ENCODE measurements at regions not wholly inside any gene's neighbourhood (a gene's known extent, or its start where the extent isn't known, plus 50 kb on each side); places are given as distances from the start of the nearest gene placed in this dataset.
"Not testable (repeated sequence)": the region's sequence is repeated elsewhere in the genome, so short reads cannot be mapped to it uniquely, and the experiment has no call there.

- no peak for DNase-seq (ENCODE audit: low spot score)
Observed at GRCh38 chr2:111668274-111668616, 215.7 kb downstream of the ANAPC1 start.

DNA sequence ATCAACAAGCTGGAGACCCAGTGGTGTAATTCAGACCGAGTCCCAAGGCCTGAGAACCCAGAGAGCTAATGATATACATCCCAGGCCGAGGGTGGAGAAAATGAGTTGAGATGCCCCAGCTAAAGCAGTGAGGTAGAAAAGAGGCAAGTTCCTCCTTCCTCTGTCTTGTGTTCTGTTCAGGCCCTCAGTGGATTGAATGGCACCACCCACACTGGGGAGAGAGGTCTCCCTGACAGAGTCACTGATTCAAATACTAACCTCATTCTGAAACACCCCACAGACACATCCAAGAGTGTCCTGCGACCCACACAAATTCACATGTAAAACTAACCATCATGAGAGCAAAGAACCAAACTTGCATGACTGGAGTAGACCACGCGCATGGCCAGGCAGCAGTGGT is 215.3 kb downstream of the ANAPC1 start:
- DNase-seq (ENCODE audit: low spot score), result no peak

- DNase-seq (ENCODE audit: low spot score), result no peak
Observed at GRCh38 chr2:111669928-111670695, 213.9 kb downstream of the ANAPC1 start.

DNA sequence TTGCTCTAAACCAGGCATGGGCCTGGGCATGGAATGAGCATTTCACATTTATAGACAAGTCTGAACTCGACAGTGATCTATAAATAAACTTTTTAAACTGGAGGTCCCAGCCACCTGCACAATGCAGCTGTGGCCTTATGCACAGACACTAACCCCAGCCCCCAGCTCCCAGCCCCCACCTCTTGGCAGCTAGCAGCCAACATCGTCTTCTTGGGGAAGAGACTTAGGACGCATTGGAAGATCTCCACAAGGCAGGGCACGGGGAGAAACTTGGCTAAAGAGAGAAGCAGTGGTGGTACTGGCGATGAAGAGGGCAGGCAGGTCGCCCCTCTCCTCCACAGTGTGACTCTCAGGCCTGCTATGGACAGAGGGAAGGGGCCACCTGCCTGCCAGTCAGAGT is 213.2 kb downstream of the ANAPC1 start:
- no peak for DNase-seq (ENCODE audit: low spot score)

- DNase-seq (ENCODE audit: low spot score), result no peak
Observed at GRCh38 chr2:111671426-111672150, 212.4 kb downstream of the ANAPC1 start.

DNA sequence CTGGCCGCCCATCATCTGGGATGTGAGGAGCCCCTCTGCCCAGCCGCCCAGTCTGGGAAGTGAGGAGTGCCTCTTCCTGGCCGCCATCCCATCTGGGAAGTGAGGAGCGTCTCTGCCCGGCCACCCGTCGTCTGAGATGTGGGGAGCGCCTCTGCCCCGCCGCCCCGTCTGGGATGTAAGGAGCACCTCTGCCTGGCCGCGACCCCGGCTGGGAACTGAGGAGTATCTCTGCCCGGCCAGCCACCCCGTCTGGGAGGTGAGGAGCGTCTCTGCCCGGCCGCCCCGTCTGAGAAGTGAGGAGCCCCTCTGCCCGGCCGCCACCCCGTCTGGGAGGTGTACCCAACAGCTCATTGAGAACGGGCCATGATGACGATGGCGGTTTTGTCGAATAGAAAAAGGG is 211.4 kb downstream of the ANAPC1 start:
- DNase-seq (ENCODE audit: low spot score), result not testable (repeated sequence)

DNA sequence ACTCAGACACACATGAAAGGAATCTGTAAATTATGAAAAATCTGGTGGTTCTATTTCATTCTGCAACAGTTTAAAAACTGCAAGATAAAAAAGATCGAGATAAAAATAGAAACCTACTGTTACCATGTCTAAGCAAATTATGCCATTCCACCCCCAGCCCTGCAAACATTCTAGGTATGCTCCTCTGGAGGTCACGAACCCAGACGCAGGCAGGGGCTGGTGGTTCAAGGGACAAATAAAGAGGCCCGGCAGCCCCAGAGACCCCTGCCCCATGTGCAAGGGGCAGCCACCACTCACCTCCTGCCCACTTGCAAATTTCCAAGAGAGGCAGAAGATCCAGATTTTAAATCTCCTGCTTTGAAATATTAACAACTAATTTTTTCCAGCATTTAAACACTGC is 210.5 kb downstream of the ANAPC1 start:
- DNase-seq (ENCODE audit: low spot score), result no peak

DNA sequence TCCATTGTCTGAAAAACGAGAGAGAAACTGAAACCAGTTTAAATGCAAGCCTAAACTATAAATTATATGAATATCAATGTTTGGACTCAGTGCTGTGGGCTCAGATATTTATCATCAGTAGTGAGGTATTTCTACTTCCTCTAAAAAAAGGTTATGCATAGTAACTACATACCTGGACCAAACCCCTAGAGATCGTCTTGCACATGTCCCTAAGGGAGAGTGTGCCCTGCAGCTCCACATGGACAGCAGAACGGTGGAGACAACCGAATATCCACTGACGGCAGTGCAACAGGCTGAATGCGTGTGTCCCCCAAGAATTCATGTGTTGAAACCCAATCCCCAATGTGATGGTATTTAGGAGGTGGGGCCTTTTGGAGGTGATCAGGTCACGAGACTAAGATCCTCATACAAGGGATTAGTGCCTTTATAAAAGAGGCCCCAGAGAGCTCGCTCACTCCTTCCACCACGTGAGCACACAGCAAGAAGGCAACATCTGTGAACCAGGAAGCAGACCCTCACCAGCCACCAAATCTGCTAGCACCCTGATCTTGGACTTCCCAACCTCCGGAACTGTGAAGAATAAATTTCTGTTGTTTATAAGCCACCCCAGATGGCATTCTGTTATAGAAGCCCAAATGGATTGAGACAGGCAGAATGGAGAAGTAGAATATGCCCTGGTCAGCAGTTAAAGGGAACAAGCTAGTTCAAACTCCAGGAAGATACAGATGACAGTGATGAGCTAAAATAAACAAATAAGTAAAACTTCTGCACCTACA is 208.4 kb downstream of the ANAPC1 start:
- DNase-seq (ENCODE audit: low spot score), result no peak

GRCh38 chr2:111676291-111676822 is 207.6 kb downstream of the ANAPC1 start:
- DNase-seq (ENCODE audit: low spot score), result no peak

DNA sequence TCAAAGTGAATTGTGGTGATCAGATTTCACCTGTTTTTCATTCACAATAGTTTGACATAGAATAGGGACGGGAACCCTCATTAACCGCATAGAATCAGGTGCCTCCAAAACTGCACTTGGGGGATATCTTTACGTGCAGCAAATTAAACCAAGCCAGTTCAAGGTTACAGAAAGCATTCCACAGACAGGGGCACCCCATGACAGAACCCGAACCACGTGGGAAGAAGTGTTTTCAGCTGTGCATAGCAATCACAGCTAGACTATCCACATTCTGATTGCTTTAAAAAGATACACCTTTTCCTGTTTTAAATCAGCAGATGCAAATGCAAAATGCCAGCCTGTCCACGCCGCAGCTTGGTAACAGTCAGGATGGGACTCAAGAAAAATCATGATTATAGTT is 205.8 kb downstream of the ANAPC1 start:
- DNase-seq (ENCODE audit: low spot score), result no peak

DNA sequence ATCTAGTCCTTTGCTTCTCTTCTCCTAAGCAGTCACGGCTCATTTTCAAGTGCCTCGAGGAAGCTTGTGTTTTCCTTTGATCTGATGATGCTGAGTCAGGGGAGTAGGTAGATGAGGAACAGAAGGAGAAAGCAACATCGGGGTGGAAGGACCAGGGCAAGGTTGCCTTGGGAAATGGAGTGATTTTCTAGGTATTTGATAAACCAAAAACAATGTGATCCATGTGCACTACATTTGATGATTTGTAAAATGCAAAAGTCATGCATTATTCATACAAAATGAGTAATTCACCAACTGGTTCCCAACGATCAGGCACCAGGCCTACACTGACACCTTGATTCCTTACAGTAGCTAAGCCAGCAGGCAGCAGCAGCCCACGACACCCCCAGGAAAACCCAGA is 205.3 kb downstream of the ANAPC1 start:
- no peak for DNase-seq (ENCODE audit: low spot score)

- no peak for DNase-seq (ENCODE audit: low spot score)
Observed at GRCh38 chr2:111679202-111679601, 204.8 kb downstream of the ANAPC1 start.

- no peak for DNase-seq (ENCODE audit: low spot score)
Observed at GRCh38 chr2:111684611-111685010, 199.4 kb downstream of the ANAPC1 start.

- DNase-seq (ENCODE audit: low spot score), result no peak
Observed at GRCh38 chr2:111685342-111685741, 198.7 kb downstream of the ANAPC1 start.

- no peak for DNase-seq (ENCODE audit: low spot score)
Observed at GRCh38 chr2:111686994-111687393, 197.0 kb downstream of the ANAPC1 start.

GRCh38 chr2:111687911-111688310 is 196.1 kb downstream of the ANAPC1 start:
- no peak for DNase-seq (ENCODE audit: low spot score)

DNA sequence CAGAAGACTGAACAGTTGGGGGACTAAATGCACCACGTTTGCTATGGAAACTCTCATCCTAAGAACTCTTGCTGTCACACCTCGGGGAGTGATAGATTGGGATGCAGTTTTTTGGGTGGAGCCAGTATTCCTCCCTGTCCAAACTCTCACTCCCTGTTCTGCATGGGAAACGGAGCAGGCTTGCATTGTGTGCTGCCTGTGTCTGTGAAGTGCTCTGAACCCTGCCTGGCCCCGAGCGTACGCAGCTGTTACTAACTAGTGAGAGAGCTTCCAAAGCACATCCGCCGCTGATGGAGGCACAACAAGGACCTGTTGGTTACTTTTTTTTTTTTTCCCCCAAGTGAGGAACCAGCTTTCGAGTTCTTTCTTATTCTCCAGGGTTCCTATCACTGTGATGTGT is 195.5 kb downstream of the ANAPC1 start:
- no peak for DNase-seq (ENCODE audit: low spot score)

GRCh38 chr2:111689174-111689573 is 194.8 kb downstream of the ANAPC1 start:
- DNase-seq (ENCODE audit: low spot score), result no peak

GRCh38 chr2:111689941-111690340 is 194.1 kb downstream of the ANAPC1 start:
- no peak for DNase-seq (ENCODE audit: low spot score)

DNA sequence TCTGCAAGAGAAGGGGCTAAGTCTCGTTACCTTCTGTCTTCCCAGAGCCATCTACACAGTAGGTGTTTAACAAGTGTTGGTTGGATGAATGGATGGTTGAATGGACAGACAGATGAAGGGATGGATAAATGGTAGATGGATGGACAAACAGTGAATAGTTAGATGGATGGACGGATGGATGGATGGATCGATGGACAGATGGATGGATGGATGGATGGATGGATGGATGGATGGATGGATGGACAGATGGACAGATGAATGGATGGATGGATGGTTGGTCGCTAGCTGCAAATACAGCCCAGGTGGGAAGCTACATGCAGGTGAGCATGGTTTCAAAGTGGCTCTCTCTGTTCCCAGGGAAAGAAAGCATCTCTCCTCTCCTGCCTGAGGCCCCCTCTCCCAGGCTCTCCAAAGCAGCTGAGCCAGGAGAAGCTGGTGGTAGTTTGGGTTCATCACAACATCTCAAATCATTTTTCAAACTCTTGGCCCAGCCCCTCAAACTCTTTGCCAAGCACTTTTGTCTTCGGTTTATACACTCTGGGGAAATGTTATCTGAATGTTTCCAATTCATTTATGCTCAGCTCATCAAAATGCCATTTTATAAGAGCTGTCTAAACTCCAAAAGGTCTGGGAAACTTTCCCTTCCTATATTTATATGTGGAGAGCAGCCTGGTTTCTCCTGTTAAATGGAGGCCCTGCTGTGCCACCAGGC is 192.7 kb downstream of the ANAPC1 start:
- DNase-seq (ENCODE audit: low spot score), result no peak

DNA sequence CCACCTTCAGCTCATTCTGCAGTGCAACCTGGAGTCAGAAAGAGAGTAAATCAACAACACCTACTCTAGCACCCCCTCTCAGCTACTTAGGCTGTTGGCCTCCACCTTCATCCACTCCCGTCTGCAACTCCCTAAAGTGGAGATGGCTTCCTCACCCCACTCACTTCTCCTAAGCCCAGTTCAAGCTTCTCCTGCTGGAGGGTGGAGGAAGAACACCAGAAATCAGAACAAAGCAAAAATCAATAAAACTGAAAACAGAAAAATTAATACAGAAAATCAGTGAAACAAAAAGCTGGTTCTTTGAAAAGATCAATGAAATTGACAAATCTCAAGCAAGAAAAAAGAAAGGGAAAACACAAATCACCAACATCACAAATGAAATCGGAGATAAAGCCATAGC is 191.7 kb downstream of the ANAPC1 start:
- no peak for DNase-seq (ENCODE audit: low spot score)

- DNase-seq (ENCODE audit: low spot score), result no peak
Observed at GRCh38 chr2:111694700-111695101, 189.3 kb downstream of the ANAPC1 start.
